GM12878 (cell line): ENCODE measurements at regions not wholly inside any gene's neighbourhood (a gene's known extent, or its start where the extent isn't known, plus 50 kb on each side); places are given as distances from the start of the nearest gene placed in this dataset.

Experiments used
- ATAC-seq: fragments of 200-7000 bp; cut with Tn5 transposase; 3 replicates; pipeline ENCODE4 v1.9.1; 2020; ENCODE audit warnings: mild to moderate bottlenecking, moderate library complexity
- BruUV-seq: library from RNA; stranded (reverse); fragments of 400-500 nt; replicated peaks from 2 replicates; lab custom pipeline; 2021; lab: Mats Ljungman, UMichigan
- CTCF ChIA-PET: fragments of 300-600 bp; sonication (Branson Sonifier 250); formaldehyde crosslinking; extraction: SDS; loops from one replicate; lab custom pipeline; 2021; ENCODE audit warnings: inconsistent platforms; lab: Yijun Ruan, JAX
- POLR2A ChIA-PET: fragments of 350-600 bp; formaldehyde crosslinking; extraction: SDS; loops from one replicate; lab custom pipeline; 2021; ENCODE audit warnings: inconsistent platforms; lab: Charles Lee
- RAD21 ChIA-PET: fragments of 300-600 bp; sonication (Branson Sonifier 250); formaldehyde crosslinking; loops from one replicate; lab custom pipeline; 2023; ENCODE audit warnings: antibody characterized with exemption; ENCODE audit not compliant: unreplicated experiment; lab: Charles Lee
- SMC1A ChIA-PET: fragments of 300-600 bp; sonication (Branson Sonifier 250); formaldehyde crosslinking; loops from one replicate; lab custom pipeline; 2023; ENCODE audit not compliant: unreplicated experiment, uncharacterized antibody; lab: Charles Lee
- DNase-seq: peaks from one replicate; pipeline ENCODE4 v3.0.0-alpha.2; 2011; ENCODE audit warnings: low read depth, low spot score
- FAIRE-seq: peaks from 3 replicates; lab custom pipeline; 2011; peaks lifted over from hg19 to GRCh38; lab: Jason Lieb, UNC
- H2AFZ ChIP-seq: 2 replicates; pipeline ENCODE4 v1.6.0; 2011; ENCODE audit warnings: low read depth, low read length, control low read depth; ENCODE audit not compliant: control insufficient read depth
- H3K27ac ChIP-seq: 2 replicates; pipeline ENCODE4 v1.5.1; 2011; ENCODE audit warnings: control low read depth; ENCODE audit not compliant: control insufficient read depth, insufficient read depth
- H3K27me3 ChIP-seq, 2 experiments: replicated peaks in 1 of 2; 2 replicates each; pipeline versions ENCODE4 v1.6.0 to v1.6.1; 2011; ENCODE audit warnings: low read length in 1 of 2; ENCODE audit not compliant: control insufficient read depth in 2 of 2, insufficient read depth in 2 of 2
- H3K36me3 ChIP-seq, 2 experiments: 2 replicates each; pipeline ENCODE4 v1.5.1; 2011; ENCODE audit warnings: low read length in 1 of 2; ENCODE audit not compliant: control insufficient read depth in 2 of 2, insufficient read depth in 2 of 2
- H3K4me1 ChIP-seq: 2 replicates; pipeline ENCODE4 v1.6.1; 2011; ENCODE audit warnings: mild to moderate bottlenecking, low read length, moderate library complexity, mixed read lengths; ENCODE audit not compliant: control insufficient read depth, insufficient read depth
- H3K4me2 ChIP-seq: 2 replicates; pipeline ENCODE4 v1.6.0; 2011; ENCODE audit warnings: control low read depth; ENCODE audit not compliant: control insufficient read depth, insufficient read depth
- H3K4me3 ChIP-seq: fragments of 200-600 bp; sonication (generic); 2 replicates; pipeline ENCODE4 v1.5.1; 2016
- H3K79me2 ChIP-seq: 2 replicates; pipeline ENCODE4 v1.6.0; 2011; ENCODE audit warnings: low read length; ENCODE audit not compliant: control insufficient read depth, insufficient read depth
- H3K9ac ChIP-seq: 2 replicates; pipeline ENCODE4 v1.8.0; 2011; ENCODE audit warnings: low read length, control low read depth, mixed read lengths; ENCODE audit not compliant: control insufficient read depth, insufficient read depth
- H3K9me3 ChIP-seq: replicated peaks from 3 replicates; pipeline ENCODE4 v1.5.1; 2011; ENCODE audit warnings: mild to moderate bottlenecking, low read length; ENCODE audit not compliant: control insufficient read depth, insufficient read depth
- H4K20me1 ChIP-seq: 2 replicates; pipeline ENCODE4 v1.6.0; 2011; ENCODE audit not compliant: control insufficient read depth, insufficient read depth
- CUX1 ChIP-seq: IDR thresholded peaks from 2 replicates; pipeline ENCODE4 v1.6.1; 2012; ENCODE audit warnings: improper control_type of control experiment, low read depth, low read length; ENCODE audit not compliant: insufficient replicate concordance
- HDAC6 ChIP-seq: fragments of 200-600 bp; sonication (generic); IDR thresholded peaks from one replicate; pipeline ENCODE4 v1.8.0; 2017; ENCODE audit warnings: antibody characterized with exemption; ENCODE audit not compliant: unreplicated experiment
- IKZF1 ChIP-seq: fragments of 450-650 bp; conservative IDR thresholded peaks from 2 replicates; pipeline ENCODE4 v1.6.1; 2017; ENCODE audit warnings: antibody characterized with exemption, mild to moderate bottlenecking
- IRF3 ChIP-seq: fragments of 450-650 bp; IDR thresholded peaks from 2 replicates; pipeline ENCODE4 v1.6.1; 2014; ENCODE audit warnings: mild to moderate bottlenecking
- SKIL ChIP-seq: fragments of 450-650 bp; IDR thresholded peaks from 2 replicates; pipeline ENCODE4 v1.6.1; 2017; ENCODE audit warnings: mild to moderate bottlenecking, low read depth, inconsistent platforms; ENCODE audit not compliant: poor library complexity, severe bottlenecking
- SMAD1 ChIP-seq: fragments of 450-650 bp; IDR thresholded peaks from 2 replicates; pipeline ENCODE4 v1.6.1; 2018; ENCODE audit warnings: mild to moderate bottlenecking, low read depth; ENCODE audit not compliant: partially characterized antibody
- YBX1 ChIP-seq: fragments of 450-650 bp; IDR thresholded peaks from 2 replicates; pipeline ENCODE4 v1.6.1; 2016; ENCODE audit warnings: antibody characterized with exemption
- WGBS: methylation state at CpG from one replicate; pipeline ENCODE4 v1.1.6; 2016; ENCODE audit warnings: low lambda C conversion rate; ENCODE audit not compliant: insufficient replicate concordance, insufficient coverage; ENCODE audit errors: missing lambda C conversion rate; 5-methylcytosine and 5-hydroxymethylcytosine counted together
- in situ Hi-C: fragments of 300-500 bp; cut with MboI; formaldehyde crosslinking; loops from 9 replicates; pipeline ENCODE4 v1.14.3; 2018; ENCODE audit warnings: mixed read lengths
- intact Hi-C: fragments of 100-400 bp; cut with micrococcal nuclease; formaldehyde crosslinking; loops from one replicate; pipeline ENCODE4 v1.14.2; 2022; ENCODE audit not compliant: unreplicated experiment
- TF ChIP-seq, protein P1 (sequence below): IDR thresholded peaks from 2 replicates; pipeline ENCODE4 v1.6.1; 2011; ENCODE audit warnings: borderline replicate concordance, low read depth, mild to moderate bottlenecking, moderate library complexity, low read length; ENCODE audit not compliant: insufficient read depth, poor library complexity, severe bottlenecking
- TF ChIP-seq, protein P2 (sequence below): fragments of 450-650 bp; IDR thresholded peaks from 2 replicates; pipeline ENCODE4 v1.6.1; 2017; ENCODE audit warnings: low read depth, mild to moderate bottlenecking, moderate library complexity

- H3K9me3 ChIP-seq, result no peaks in the 10 kb centered on the region
- ChIA-PET SMC1A (interaction anchor here (1.2 kb wide), 1 partner anchor 21 kb away, joined by 3 read pairs; no protein-coding TSS in a partner anchor), CTCF (interaction anchor here (0.8 to 2.2 kb wide), 4 partner anchors 9 to 348 kb away, joined by 3 to 8 read pairs (median 5); no protein-coding TSS in a partner anchor), POLR2A (no interaction called here), RAD21 (no interaction called here)
- in situ Hi-C loops, result loop anchor here (5.0 to 25.0 kb wide), 2 partner anchors 265 to 985 kb away; no protein-coding TSS in a partner anchor
- no peak overlapping the region for H3K9ac ChIP-seq
- H3K4me2 ChIP-seq, result no peak overlapping the region
- ATAC-seq (no peak), FAIRE-seq (no peak), DNase-seq (no peak)
- H2AFZ ChIP-seq, result no peak overlapping the region
- BruUV-seq, result no TSS peak
- no peaks in the 10 kb centered on the region for H3K79me2 ChIP-seq
- H4K20me1 ChIP-seq, result no peaks in the 10 kb centered on the region
- WGBS, result 0% methylated on average over 1 of the region's 1 CpG
- H3K27me3 ChIP-seq, result no peaks in the 10 kb centered on the region
- intact Hi-C loops, result no loop called here
- no peaks in the 10 kb centered on the region for H3K36me3 ChIP-seq
- no peak overlapping the region for H3K27ac ChIP-seq
- H3K4me3 ChIP-seq, result no peak overlapping the region
- no peaks in the 10 kb centered on the region for H3K4me1 ChIP-seq
- TF ChIP-seq, protein P1, sequence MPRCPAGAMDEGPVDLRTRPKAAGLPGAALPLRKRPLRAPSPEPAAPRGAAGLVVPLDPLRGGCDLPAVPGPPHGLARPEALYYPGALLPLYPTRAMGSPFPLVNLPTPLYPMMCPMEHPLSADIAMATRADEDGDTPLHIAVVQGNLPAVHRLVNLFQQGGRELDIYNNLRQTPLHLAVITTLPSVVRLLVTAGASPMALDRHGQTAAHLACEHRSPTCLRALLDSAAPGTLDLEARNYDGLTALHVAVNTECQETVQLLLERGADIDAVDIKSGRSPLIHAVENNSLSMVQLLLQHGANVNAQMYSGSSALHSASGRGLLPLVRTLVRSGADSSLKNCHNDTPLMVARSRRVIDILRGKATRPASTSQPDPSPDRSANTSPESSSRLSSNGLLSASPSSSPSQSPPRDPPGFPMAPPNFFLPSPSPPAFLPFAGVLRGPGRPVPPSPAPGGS, result no peak
- no peak for TF ChIP-seq IRF3
- TF ChIP-seq CUX1, result no peak
- TF ChIP-seq YBX1, result no peak
- no peak for TF ChIP-seq IKZF1
- no peak for TF ChIP-seq HDAC6
- TF ChIP-seq, protein P2, sequence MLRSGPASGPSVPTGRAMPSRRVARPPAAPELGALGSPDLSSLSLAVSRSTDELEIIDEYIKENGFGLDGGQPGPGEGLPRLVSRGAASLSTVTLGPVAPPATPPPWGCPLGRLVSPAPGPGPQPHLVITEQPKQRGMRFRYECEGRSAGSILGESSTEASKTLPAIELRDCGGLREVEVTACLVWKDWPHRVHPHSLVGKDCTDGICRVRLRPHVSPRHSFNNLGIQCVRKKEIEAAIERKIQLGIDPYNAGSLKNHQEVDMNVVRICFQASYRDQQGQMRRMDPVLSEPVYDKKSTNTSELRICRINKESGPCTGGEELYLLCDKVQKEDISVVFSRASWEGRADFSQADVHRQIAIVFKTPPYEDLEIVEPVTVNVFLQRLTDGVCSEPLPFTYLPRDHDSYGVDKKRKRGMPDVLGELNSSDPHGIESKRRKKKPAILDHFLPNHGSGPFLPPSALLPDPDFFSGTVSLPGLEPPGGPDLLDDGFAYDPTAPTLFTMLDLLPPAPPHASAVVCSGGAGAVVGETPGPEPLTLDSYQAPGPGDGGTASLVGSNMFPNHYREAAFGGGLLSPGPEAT, result no peak
- TF ChIP-seq SKIL, result no peak
- no peak for TF ChIP-seq SMAD1
Observed at GRCh38 chr2:187847245-187848208, 293.3 kb upstream of the TFPI start.
